ENCODE measurements at regions not wholly inside any gene's neighbourhood (a gene's known extent, or its start where the extent isn't known, plus 50 kb on each side); places are given as distances from the start of the nearest gene placed in this dataset.

DNA sequence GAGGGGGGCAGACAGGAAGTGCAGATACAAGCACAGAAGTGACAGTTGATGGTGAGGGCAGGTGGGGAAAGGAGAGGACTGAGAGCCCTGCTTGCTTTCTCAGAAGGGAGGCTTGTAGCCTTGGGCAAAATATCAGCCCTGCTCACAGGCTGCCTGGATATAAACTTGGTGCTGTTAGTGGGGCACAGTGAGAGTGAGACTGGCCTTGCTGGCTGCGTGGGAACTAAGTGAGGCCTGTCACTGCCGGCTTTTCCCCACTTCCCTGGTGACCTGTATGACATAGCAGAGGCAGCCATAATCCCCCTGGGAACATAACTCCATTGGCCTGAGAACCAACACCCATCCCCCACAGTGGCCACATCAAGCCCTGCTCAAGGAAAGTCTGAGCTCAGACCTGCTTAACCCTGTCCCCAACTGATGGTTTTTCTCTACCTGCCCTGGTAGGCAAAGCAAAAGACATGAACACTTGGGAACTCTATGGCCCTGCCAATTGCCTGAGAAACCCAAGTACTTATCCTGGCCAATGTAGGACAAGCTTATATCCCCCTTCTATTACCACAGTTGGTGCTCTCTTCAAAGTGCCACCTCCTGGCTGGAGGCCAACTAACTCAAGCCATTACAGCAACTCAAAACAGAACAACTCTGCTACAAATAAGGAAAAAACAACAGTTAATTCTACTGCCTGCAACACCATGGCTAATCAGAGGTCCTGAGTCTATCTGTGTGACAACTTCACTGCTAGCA lies 472.7 kb downstream of the PLPP3 start:
- Histone ChIP-seq H3K9me3 (ENCODE audit: low read length) (no peaks in the 10 kb centered on the region), H3K4me3 (ENCODE audit: low read depth, low read length, poor library complexity, severe bottlenecking) (no peak overlapping the region), H3K4me2 (ENCODE audit: low read length) (no peak overlapping the region), H3K79me2 (ENCODE audit: insufficient read depth, low read depth, low read length) (no peaks in the 10 kb centered on the region), H3K36me3 (ENCODE audit: insufficient read depth, low read length) (no peaks in the 10 kb centered on the region), H2AFZ (ENCODE audit: low read length) (no peak overlapping the region), H3K27ac (ENCODE audit: low read depth, low read length, poor library complexity, severe bottlenecking) (no peak overlapping the region), H3K4me1 (ENCODE audit: insufficient read depth, low read length, poor library complexity, severe bottlenecking) (no peaks in the 10 kb centered on the region), H3K9me2 (ENCODE audit: insufficient read depth, low read length) (no peaks in the 10 kb centered on the region), H4K20me1 (ENCODE audit: insufficient read depth, low read length) (no peaks in the 10 kb centered on the region)
- POLR2A ChIA-PET = no interaction called here
- TF ChIP-seq EZH2phosphoT487 (IDR thresholded peaks at IDR 0.05; ENCODE audit: borderline replicate concordance, low read depth, low read length) = no peak
- TF ChIP-seq, protein P1, sequence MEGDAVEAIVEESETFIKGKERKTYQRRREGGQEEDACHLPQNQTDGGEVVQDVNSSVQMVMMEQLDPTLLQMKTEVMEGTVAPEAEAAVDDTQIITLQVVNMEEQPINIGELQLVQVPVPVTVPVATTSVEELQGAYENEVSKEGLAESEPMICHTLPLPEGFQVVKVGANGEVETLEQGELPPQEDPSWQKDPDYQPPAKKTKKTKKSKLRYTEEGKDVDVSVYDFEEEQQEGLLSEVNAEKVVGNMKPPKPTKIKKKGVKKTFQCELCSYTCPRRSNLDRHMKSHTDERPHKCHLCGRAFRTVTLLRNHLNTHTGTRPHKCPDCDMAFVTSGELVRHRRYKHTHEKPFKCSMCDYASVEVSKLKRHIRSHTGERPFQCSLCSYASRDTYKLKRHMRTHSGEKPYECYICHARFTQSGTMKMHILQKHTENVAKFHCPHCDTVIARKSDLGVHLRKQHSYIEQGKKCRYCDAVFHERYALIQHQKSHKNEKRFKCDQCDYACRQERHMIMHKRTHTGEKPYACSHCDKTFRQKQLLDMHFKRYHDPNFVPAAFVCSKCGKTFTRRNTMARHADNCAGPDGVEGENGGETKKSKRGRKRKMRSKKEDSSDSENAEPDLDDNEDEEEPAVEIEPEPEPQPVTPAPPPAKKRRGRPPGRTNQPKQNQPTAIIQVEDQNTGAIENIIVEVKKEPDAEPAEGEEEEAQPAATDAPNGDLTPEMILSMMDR (conservative IDR thresholded peaks at IDR 0.05; ENCODE audit: low read length) = no peak
- CTCF ChIA-PET (ENCODE audit: unreplicated experiment) = no interaction called here
- DNase-seq (ENCODE audit: low spot score) = no peak
- intact Hi-C loops (cut with micrococcal nuclease; ENCODE audit: unreplicated experiment) = no loop called here
- BruUV-seq (replicated peaks) = no TSS peak

DNA sequence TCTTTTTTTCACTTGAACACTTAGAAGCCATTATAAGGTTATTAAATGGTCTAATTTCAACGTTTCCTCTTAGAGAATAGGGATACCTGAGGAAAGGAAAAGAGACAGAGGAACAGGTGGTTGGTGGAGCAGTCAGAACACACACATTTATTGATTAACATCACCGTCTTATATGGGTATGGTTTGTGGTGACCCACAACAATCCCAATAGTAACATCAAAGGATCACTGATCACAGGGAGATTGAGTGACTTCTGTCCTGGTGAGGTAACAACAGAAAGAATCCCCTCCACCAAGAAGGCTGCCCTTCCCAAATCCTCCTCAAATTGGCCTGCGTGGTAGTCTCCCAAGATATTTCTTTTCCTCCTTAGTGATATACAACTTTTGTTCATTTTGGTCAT lies 474.0 kb downstream of the PLPP3 start:
- Histone ChIP-seq H3K27ac (ENCODE audit: low read depth, low read length, poor library complexity, severe bottlenecking) (no peak overlapping the region), H4K20me1 (ENCODE audit: insufficient read depth, low read length) (no peaks in the 10 kb centered on the region), H3K79me2 (ENCODE audit: insufficient read depth, low read depth, low read length) (no peaks in the 10 kb centered on the region), H3K4me2 (ENCODE audit: low read length) (no peak overlapping the region), H3K36me3 (ENCODE audit: insufficient read depth, low read length) (no peaks in the 10 kb centered on the region), H3K4me3 (ENCODE audit: low read depth, low read length, poor library complexity, severe bottlenecking) (no peak overlapping the region), H2AFZ (ENCODE audit: low read length) (no peak overlapping the region), H3K4me1 (ENCODE audit: insufficient read depth, low read length, poor library complexity, severe bottlenecking) (no peaks in the 10 kb centered on the region), H3K9me2 (ENCODE audit: insufficient read depth, low read length) (no peaks in the 10 kb centered on the region), H3K9me3 (ENCODE audit: low read length) (no peaks in the 10 kb centered on the region)
- POLR2A ChIA-PET = no interaction called here
- intact Hi-C loops (cut with micrococcal nuclease; ENCODE audit: unreplicated experiment) = no loop called here
- no peak for TF ChIP-seq EZH2phosphoT487 (IDR thresholded peaks at IDR 0.05; ENCODE audit: borderline replicate concordance, low read depth, low read length)
- TF ChIP-seq, protein P1 (conservative IDR thresholded peaks at IDR 0.05; ENCODE audit: low read length) = no peak
- no peak for DNase-seq (ENCODE audit: low spot score)
- BruUV-seq (replicated peaks) = no TSS peak
- CTCF ChIA-PET (ENCODE audit: unreplicated experiment) = no interaction called here

DNA sequence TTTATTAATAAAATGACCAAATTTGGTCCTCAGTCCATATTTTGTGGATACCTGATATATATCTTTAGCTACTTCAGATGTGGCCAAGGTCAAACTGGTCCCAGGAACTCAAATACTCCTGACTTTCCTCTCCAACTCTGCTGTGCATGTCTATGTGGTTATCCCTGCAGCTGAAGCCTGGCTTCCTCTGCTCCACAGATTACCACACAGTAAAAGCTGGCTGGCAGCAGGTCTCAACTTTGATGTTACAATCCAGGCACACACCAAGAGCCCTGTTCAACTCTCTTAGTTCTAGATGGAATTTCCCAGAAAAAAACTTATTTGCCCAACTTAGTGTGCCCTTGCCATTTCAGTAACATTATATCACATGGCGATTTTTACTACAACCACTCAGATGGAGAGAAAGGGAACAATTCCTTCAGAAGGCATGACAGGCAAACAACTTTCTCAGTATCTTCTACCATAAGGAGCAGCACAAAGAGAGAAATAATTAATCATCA lies 479.5 kb downstream of the PLPP3 start:
- TF ChIP-seq, protein P1 (conservative IDR thresholded peaks at IDR 0.05; ENCODE audit: low read length) = no peak
- no peak for TF ChIP-seq EZH2phosphoT487 (IDR thresholded peaks at IDR 0.05; ENCODE audit: borderline replicate concordance, low read depth, low read length)
- no peak for DNase-seq (ENCODE audit: low spot score)
- Histone ChIP-seq H3K9me3 (ENCODE audit: low read length) (no peaks in the 10 kb centered on the region), H3K4me3 (ENCODE audit: low read depth, low read length, poor library complexity, severe bottlenecking) (no peak overlapping the region), H3K4me2 (ENCODE audit: low read length) (no peak overlapping the region), H3K4me1 (ENCODE audit: insufficient read depth, low read length, poor library complexity, severe bottlenecking) (no peaks in the 10 kb centered on the region), H3K27ac (ENCODE audit: low read depth, low read length, poor library complexity, severe bottlenecking) (no peak overlapping the region), H2AFZ (ENCODE audit: low read length) (no peak overlapping the region), H3K79me2 (ENCODE audit: insufficient read depth, low read depth, low read length) (no peaks in the 10 kb centered on the region), H3K36me3 (ENCODE audit: insufficient read depth, low read length) (no peaks in the 10 kb centered on the region), H4K20me1 (ENCODE audit: insufficient read depth, low read length) (no peaks in the 10 kb centered on the region), H3K9me2 (ENCODE audit: insufficient read depth, low read length) (no peaks in the 10 kb centered on the region)
- no TSS peak for BruUV-seq (replicated peaks)
- intact Hi-C loops (cut with micrococcal nuclease; ENCODE audit: unreplicated experiment) = no loop called here
- POLR2A ChIA-PET = no interaction called here
- CTCF ChIA-PET (ENCODE audit: unreplicated experiment) = no interaction called here
